Sigmoid colon (tissue), 4 donors: ENCODE measurements at regions not wholly inside any gene's neighbourhood (a gene's known extent, or its start where the extent isn't known, plus 50 kb on each side); places are given as distances from the start of the nearest gene placed in this dataset.
"Not testable (repeated sequence)": the region's sequence is repeated elsewhere in the genome, so short reads cannot be mapped to it uniquely, and the experiment has no call there.

Source experiments
- CTCF ChIP-seq, 4 experiments: fragments of 450-650 bp in 3 of 4; fragments of 200-600 bp in 1 of 4; IDR thresholded peaks; one replicate each; pipeline ENCODE4 v1.5.1; 2016 to 2019; ENCODE audit warnings: antibody characterized with exemption in 4 of 4, mild to moderate bottlenecking in 3 of 4, moderate library complexity in 2 of 4
- EP300 ChIP-seq, 4 donors: sonication (generic); formaldehyde crosslinking; IDR thresholded peaks; one replicate each; pipeline ENCODE4 v1.6.1; 2017; ENCODE audit warnings: antibody characterized with exemption in 4 of 4
- POLR2A ChIP-seq, 2 donors: fragments of 450-650 bp; IDR thresholded peaks; one replicate each; pipeline ENCODE4 v1.6.1; 2016; ENCODE audit warnings: antibody characterized with exemption in 2 of 2, mild to moderate bottlenecking in 2 of 2, moderate library complexity in 2 of 2

DNA sequence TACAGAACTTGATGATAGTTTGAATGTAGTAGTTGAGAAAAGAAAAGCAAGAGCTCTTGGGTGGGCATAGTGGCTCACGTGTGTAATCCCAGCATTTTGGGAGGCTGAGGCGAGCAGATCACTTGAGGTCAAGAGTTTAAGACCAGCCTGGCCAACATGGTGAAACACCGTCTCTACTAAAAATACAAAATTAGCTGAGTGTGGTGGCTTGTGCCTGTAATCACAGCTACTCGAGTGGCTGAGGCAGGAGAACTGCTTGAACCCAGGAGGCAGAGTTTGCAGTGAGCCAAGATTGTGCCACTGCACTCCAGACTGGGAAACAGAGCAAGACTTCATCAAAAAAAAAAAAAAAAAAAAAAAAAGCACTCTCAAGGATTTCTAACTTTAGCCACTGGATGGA lies 900.2 kb upstream of the WWC1 start:
- not testable (repeated sequence) for TF ChIP-seq POLR2A, CTCF, EP300 (IDR thresholded peaks at IDR 0.05)
